ENCODE measurements at regions not wholly inside any gene's neighbourhood (a gene's known extent, or its start where the extent isn't known, plus 50 kb on each side); places are given as distances from the start of the nearest gene placed in this dataset.
A peak's percentile ranks its signal among the peaks of the same experiment; 100 is the strongest.

- intact Hi-C loops (cut with micrococcal nuclease) = no loop called here
Measured at GRCh38 chrX:39811376-39811775, 286.4 kb downstream of the BCOR start.

GRCh38 chrX:39813631-39814277 is 284.0 kb downstream of the BCOR start:
- CTCF ChIA-PET = interaction anchor here (1.0 kb wide), 1 partner anchor 40 kb away, joined by 3 read pairs; no protein-coding TSS in a partner anchor
- intact Hi-C loops (cut with micrococcal nuclease) = loop anchor here (1.0 to 2.0 kb wide), 3 partner anchors 355 to 659 kb away; no protein-coding TSS in a partner anchor
- Mint-ChIP-seq H3K4me3 (no peak overlapping the region), H3K4me1 (peaks cover 8% of the 10 kb centered on the region), H3K9me3 (no peaks in the 10 kb centered on the region), H3K27me3 (peaks cover 11% of the 10 kb centered on the region), H3K36me3 (ENCODE audit: low read depth) (no peaks in the 10 kb centered on the region), H3K27ac (no peak overlapping the region)
- TF ChIP-seq CTCF (IDR thresholded peaks at IDR 0.05) = no peak
- POLR2A ChIA-PET = interaction anchor here (0.8 to 1.0 kb wide), 2 partner anchors 283 to 340 kb away, joined by 3 to 4 read pairs; no protein-coding TSS in a partner anchor
- ATAC-seq (ENCODE audit: low read depth) (no peak), DNase-seq (no peak)

More at GRCh38 chrX:39811376-39811775, 286.4 kb downstream of the BCOR start:
- Mint-ChIP-seq H3K4me1 (peaks cover 8% of the 10 kb centered on the region), H3K36me3 (ENCODE audit: low read depth) (no peaks in the 10 kb centered on the region), H3K27ac (no peak overlapping the region), H3K4me3 (no peak overlapping the region), H3K27me3 (peaks cover 11% of the 10 kb centered on the region), H3K9me3 (no peaks in the 10 kb centered on the region)
- no peak for DNase-seq
- TF ChIP-seq CTCF (IDR thresholded peaks at IDR 0.05) = no peak
- no peak for ATAC-seq (ENCODE audit: low read depth)
- CTCF ChIA-PET = no interaction called here
- POLR2A ChIA-PET = interaction anchor here (0.5 kb wide), 1 partner anchor 365 kb away, joined by 3 read pairs; no protein-coding TSS in a partner anchor

GRCh38 chrX:39814391-39814790 is 283.4 kb downstream of the BCOR start:
- Mint-ChIP-seq H3K4me1 (peaks cover 8% of the 10 kb centered on the region), H3K27me3 (peaks cover 11% of the 10 kb centered on the region), H3K9me3 (no peaks in the 10 kb centered on the region), H3K4me3 (no peak overlapping the region), H3K36me3 (ENCODE audit: low read depth) (no peaks in the 10 kb centered on the region), H3K27ac (no peak overlapping the region)
- ATAC-seq (ENCODE audit: low read depth) (no peak), DNase-seq (no peak)
- ChIA-PET POLR2A (interaction anchor here (0.6 to 1.0 kb wide), 4 partner anchors 83 to 339 kb away, joined by 3 to 4 read pairs (median 4); no protein-coding TSS in a partner anchor), CTCF (interaction anchor here (1.0 kb wide), 1 partner anchor 39 kb away, joined by 3 read pairs; no protein-coding TSS in a partner anchor)
- intact Hi-C loops (cut with micrococcal nuclease) = loop anchor here (1.0 to 2.0 kb wide), 3 partner anchors 354 to 658 kb away; no protein-coding TSS in a partner anchor
- no peak for TF ChIP-seq CTCF (IDR thresholded peaks at IDR 0.05)

GRCh38 chrX:39815631-39816030 is 282.1 kb downstream of the BCOR start:
- Mint-ChIP-seq H3K4me1 (peaks cover 8% of the 10 kb centered on the region), H3K9me3 (no peaks in the 10 kb centered on the region), H3K36me3 (ENCODE audit: low read depth) (no peaks in the 10 kb centered on the region), H3K4me3 (no peak overlapping the region), H3K27me3 (peaks cover 14% of the 10 kb centered on the region), H3K27ac (no peak overlapping the region)
- no peak for TF ChIP-seq CTCF (IDR thresholded peaks at IDR 0.05)
- intact Hi-C loops (cut with micrococcal nuclease) = loop anchor here (1.0 to 5.0 kb wide), 5 partner anchors 13 to 353 kb away; no protein-coding TSS in a partner anchor
- DNase-seq (no peak), ATAC-seq (ENCODE audit: low read depth) (peak; percentile 93)
- POLR2A ChIA-PET = interaction anchor here (0.9 kb wide), 1 partner anchor 144 kb away, joined by 3 read pairs; no protein-coding TSS in a partner anchor
- CTCF ChIA-PET = no interaction called here
